Trophoblast cell (in vitro differentiated cells and primary cell): ENCODE measurements at regions not wholly inside any gene's neighbourhood (a gene's known extent, or its start where the extent isn't known, plus 50 kb on each side); places are given as distances from the start of the nearest gene placed in this dataset.

Experiments
- DNase-seq, 2 donors: peaks; one replicate each; pipeline ENCODE4 v3.0.0-alpha.2; 2016
- H2AFZ ChIP-seq: 2 replicates; pipeline ENCODE4 v1.6.1; 2013; ENCODE audit warnings: low read length, moderate library complexity, mild to moderate bottlenecking; ENCODE audit not compliant: insufficient read depth, poor library complexity
- H2AK5ac ChIP-seq: 2 replicates; pipeline ENCODE4 v1.6.1; 2013; ENCODE audit warnings: mild to moderate bottlenecking, low read length
- H2BK120ac ChIP-seq: 2 replicates; pipeline ENCODE4 v1.6.1; 2013; ENCODE audit warnings: low read length, mild to moderate bottlenecking, moderate library complexity; ENCODE audit not compliant: insufficient read depth, poor library complexity
- H2BK12ac ChIP-seq: 2 replicates; pipeline ENCODE4 v1.6.1; 2013; ENCODE audit warnings: mild to moderate bottlenecking, low read length, moderate library complexity
- H2BK5ac ChIP-seq: 2 replicates; pipeline ENCODE4 v1.6.1; 2013; ENCODE audit warnings: low read length, low read depth, moderate library complexity, mild to moderate bottlenecking; ENCODE audit not compliant: poor library complexity
- H3K14ac ChIP-seq: 2 replicates; pipeline ENCODE4 v1.6.1; 2013; ENCODE audit warnings: mild to moderate bottlenecking, low read length
- H3K18ac ChIP-seq: 2 replicates; pipeline ENCODE4 v1.6.1; 2013; ENCODE audit warnings: mild to moderate bottlenecking, low read length
- H3K23ac ChIP-seq: 2 replicates; pipeline ENCODE4 v1.6.1; 2013; ENCODE audit warnings: low read length
- H3K27ac ChIP-seq: 2 replicates; pipeline ENCODE4 v1.5.1; 2013; ENCODE audit warnings: low read depth, mild to moderate bottlenecking, inconsistent platforms, low read length, moderate library complexity
- H3K27me3 ChIP-seq: 2 replicates; pipeline ENCODE4 v1.6.1; 2013; ENCODE audit warnings: inconsistent platforms, mild to moderate bottlenecking, low read length, moderate library complexity; ENCODE audit not compliant: insufficient read depth
- H3K36me3 ChIP-seq, 2 experiments: 1 replicate in 1 of 2; 2 replicates in 1 of 2; pipeline ENCODE4 v1.6.1; 2013; ENCODE audit warnings: low read length in 2 of 2, mild to moderate bottlenecking in 2 of 2, moderate library complexity in 1 of 2; ENCODE audit not compliant: insufficient read depth in 2 of 2, control insufficient read depth in 1 of 2
- H3K4ac ChIP-seq: 2 replicates; pipeline ENCODE4 v1.6.1; 2013; ENCODE audit warnings: low read depth, mild to moderate bottlenecking, low read length, moderate library complexity
- H3K4me1 ChIP-seq, 2 experiments: 1 replicate in 1 of 2; 2 replicates in 1 of 2; pipeline ENCODE4 v1.6.1; 2013; ENCODE audit warnings: low read length in 2 of 2, mild to moderate bottlenecking in 2 of 2, moderate library complexity in 1 of 2; ENCODE audit not compliant: insufficient read depth in 2 of 2, control insufficient read depth in 1 of 2
- H3K4me2 ChIP-seq: 2 replicates; pipeline ENCODE4 v1.6.1; 2013; ENCODE audit warnings: inconsistent platforms, mild to moderate bottlenecking, low read length, moderate library complexity
- H3K4me3 ChIP-seq: 2 replicates; pipeline ENCODE4 v1.5.1; 2013; ENCODE audit warnings: mild to moderate bottlenecking, low read depth, low read length, inconsistent platforms
- H3K79me1 ChIP-seq: one replicate; pipeline ENCODE4 v1.6.1; 2013; ENCODE audit warnings: low read length
- H3K79me2 ChIP-seq: 2 replicates; pipeline ENCODE4 v1.6.1; 2013; ENCODE audit warnings: low read length, mild to moderate bottlenecking; ENCODE audit not compliant: control insufficient read depth, insufficient read depth, poor library complexity
- H3K9ac ChIP-seq: 2 replicates; pipeline ENCODE4 v1.6.1; 2013; ENCODE audit warnings: mild to moderate bottlenecking, low read length
- H3K9me3 ChIP-seq: 2 replicates; pipeline ENCODE4 v1.6.1; 2013; ENCODE audit warnings: low read depth, mild to moderate bottlenecking, control low read depth, inconsistent platforms, low read length; ENCODE audit not compliant: insufficient read depth
- H4K12ac ChIP-seq: 2 replicates; pipeline ENCODE4 v1.6.1; 2013; ENCODE audit warnings: low read depth, mild to moderate bottlenecking, low read length, moderate library complexity
- H4K8ac ChIP-seq: 2 replicates; pipeline ENCODE4 v1.6.1; 2013; ENCODE audit warnings: low read depth, mild to moderate bottlenecking, low read length, moderate library complexity
- H4K91ac ChIP-seq: one replicate; pipeline ENCODE4 v1.6.1; 2013; ENCODE audit warnings: low read depth, mild to moderate bottlenecking, low read length, moderate library complexity
- WGBS: extraction: QIAGEN DNeasy Blood & Tissue Kit; methylation state at CpG from one replicate; pipeline ENCODE4 v1.1.7; 2013; ENCODE audit warnings: missing lambda C conversion rate; ENCODE audit not compliant: insufficient read length, insufficient coverage; ENCODE audit errors: extremely low coverage; 5-methylcytosine and 5-hydroxymethylcytosine counted together

DNA sequence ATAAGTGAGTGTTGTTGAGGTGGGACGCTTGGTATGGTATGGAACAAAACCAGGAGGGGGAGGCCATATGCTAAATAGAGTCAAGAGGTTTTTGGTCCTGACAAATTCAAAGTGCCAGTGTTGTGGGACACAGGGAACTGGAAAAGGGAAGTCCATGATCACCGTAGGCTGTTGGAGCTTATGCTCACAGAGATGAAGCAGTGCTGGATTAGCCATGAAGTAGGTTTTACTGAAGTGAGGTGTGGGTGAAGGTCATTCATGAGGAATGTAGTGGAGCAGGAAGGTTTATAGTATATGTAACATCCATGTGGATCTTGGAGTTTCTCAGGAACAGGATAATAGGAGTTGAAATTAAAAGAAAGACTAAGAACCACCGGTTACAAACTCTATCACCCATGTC is 256.1 kb upstream of the PITX2 start:
- H4K8ac ChIP-seq: no peak overlapping the region
- H2BK120ac ChIP-seq: no peak overlapping the region
- no peak overlapping the region for H3K23ac ChIP-seq
- no peak overlapping the region for H2BK12ac ChIP-seq
- H3K27me3 ChIP-seq: no peaks in the 10 kb centered on the region
- peak; percentile 0 to 49 for DNase-seq
- H4K12ac ChIP-seq: no peak overlapping the region
- no peak overlapping the region for H3K14ac ChIP-seq
- no peak overlapping the region for H2AFZ ChIP-seq
- no peak overlapping the region for H2BK5ac ChIP-seq
- H2AK5ac ChIP-seq: no peak overlapping the region
- H4K91ac ChIP-seq: no peak overlapping the region
- no peak overlapping the region for H3K9ac ChIP-seq
- no peaks in the 10 kb centered on the region for H3K79me2 ChIP-seq
- no peak overlapping the region for H3K18ac ChIP-seq
- no CpG with 5 or more reads among the region's 3 CpGs for WGBS
- no peak overlapping the region for H3K4me2 ChIP-seq
- no peaks in the 10 kb centered on the region for H3K9me3 ChIP-seq
- no peak overlapping the region for H3K4ac ChIP-seq
- no peak overlapping the region for H3K4me3 ChIP-seq
- no peak overlapping the region for H3K27ac ChIP-seq
- H3K4me1 ChIP-seq: no peaks in the 10 kb centered on the region
- H3K79me1 ChIP-seq: no peaks in the 10 kb centered on the region
- H3K36me3 ChIP-seq: no peaks in the 10 kb centered on the region

DNA sequence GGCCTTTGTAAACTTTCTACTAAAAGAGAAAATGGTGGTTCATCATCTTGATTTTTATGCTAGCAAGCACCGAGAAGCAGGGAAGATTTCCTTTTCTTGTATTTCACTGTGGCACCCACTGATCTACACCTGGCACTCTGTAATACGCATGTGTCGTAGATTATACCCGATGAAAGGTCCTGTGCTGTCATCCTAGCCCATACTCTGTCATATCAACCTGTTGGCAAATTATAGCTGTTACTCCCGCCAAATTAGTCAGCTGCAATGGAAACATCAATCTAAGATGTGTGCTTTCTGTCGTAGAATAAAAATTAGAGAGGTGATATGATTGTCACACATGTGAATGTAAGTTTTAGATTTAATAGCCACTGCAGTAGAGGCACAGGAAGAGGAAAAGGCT is 263.4 kb upstream of the PITX2 start:
- H2AK5ac ChIP-seq: no peak overlapping the region
- no CpG with 5 or more reads among the region's 6 CpGs for WGBS
- H3K4ac ChIP-seq: no peak overlapping the region
- no peaks in the 10 kb centered on the region for H3K9me3 ChIP-seq
- no peaks in the 10 kb centered on the region for H3K27me3 ChIP-seq
- H4K91ac ChIP-seq: no peak overlapping the region
- no peaks in the 10 kb centered on the region for H3K79me2 ChIP-seq
- no peak overlapping the region for H2BK120ac ChIP-seq
- no peaks in the 10 kb centered on the region for H3K4me1 ChIP-seq
- no peak overlapping the region for H3K27ac ChIP-seq
- no peak for DNase-seq
- no peak overlapping the region for H2BK12ac ChIP-seq
- no peak overlapping the region for H3K4me2 ChIP-seq
- no peak overlapping the region for H4K8ac ChIP-seq
- H3K18ac ChIP-seq: no peak overlapping the region
- H3K9ac ChIP-seq: no peak overlapping the region
- no peak overlapping the region for H3K4me3 ChIP-seq
- no peak overlapping the region for H4K12ac ChIP-seq
- H3K23ac ChIP-seq: no peak overlapping the region
- H2BK5ac ChIP-seq: no peak overlapping the region
- H3K36me3 ChIP-seq: no peaks in the 10 kb centered on the region
- H3K79me1 ChIP-seq: no peaks in the 10 kb centered on the region
- no peak overlapping the region for H2AFZ ChIP-seq
- no peak overlapping the region for H3K14ac ChIP-seq

DNA sequence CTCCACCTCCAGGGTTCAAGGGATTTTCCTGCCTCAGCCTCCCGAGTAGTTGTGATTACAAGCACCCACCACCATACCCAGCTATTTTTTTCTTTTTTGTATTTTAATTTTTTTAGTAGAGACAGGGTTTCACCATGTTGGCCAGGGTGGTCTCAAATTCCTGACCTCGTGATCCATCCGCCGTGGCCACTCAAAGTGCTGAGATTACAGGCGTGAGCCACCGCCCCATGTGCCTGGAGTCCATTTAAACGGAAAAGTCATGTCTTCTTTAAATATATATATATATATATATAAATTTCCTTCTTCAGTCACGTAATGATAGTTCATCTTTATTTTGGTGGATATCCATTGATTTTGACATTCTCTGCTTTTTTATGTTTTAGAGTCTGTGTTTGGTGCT is 264.0 kb upstream of the PITX2 start:
- no peak overlapping the region for H3K18ac ChIP-seq
- H3K79me2 ChIP-seq: no peaks in the 10 kb centered on the region
- no peaks in the 10 kb centered on the region for H3K4me1 ChIP-seq
- no peak overlapping the region for H3K4me2 ChIP-seq
- no peak overlapping the region for H4K12ac ChIP-seq
- H3K9ac ChIP-seq: no peak overlapping the region
- DNase-seq: no peak
- H3K27me3 ChIP-seq: no peaks in the 10 kb centered on the region
- no peak overlapping the region for H4K91ac ChIP-seq
- H3K9me3 ChIP-seq: no peaks in the 10 kb centered on the region
- H2BK12ac ChIP-seq: no peak overlapping the region
- H3K79me1 ChIP-seq: no peaks in the 10 kb centered on the region
- no peak overlapping the region for H2BK5ac ChIP-seq
- H2BK120ac ChIP-seq: no peak overlapping the region
- H3K4me3 ChIP-seq: no peak overlapping the region
- H4K8ac ChIP-seq: no peak overlapping the region
- no peak overlapping the region for H3K27ac ChIP-seq
- no peaks in the 10 kb centered on the region for H3K36me3 ChIP-seq
- no peak overlapping the region for H2AFZ ChIP-seq
- H3K14ac ChIP-seq: no peak overlapping the region
- no peak overlapping the region for H3K23ac ChIP-seq
- H2AK5ac ChIP-seq: no peak overlapping the region
- WGBS: no CpG with 5 or more reads among the region's 8 CpGs
- no peak overlapping the region for H3K4ac ChIP-seq

DNA sequence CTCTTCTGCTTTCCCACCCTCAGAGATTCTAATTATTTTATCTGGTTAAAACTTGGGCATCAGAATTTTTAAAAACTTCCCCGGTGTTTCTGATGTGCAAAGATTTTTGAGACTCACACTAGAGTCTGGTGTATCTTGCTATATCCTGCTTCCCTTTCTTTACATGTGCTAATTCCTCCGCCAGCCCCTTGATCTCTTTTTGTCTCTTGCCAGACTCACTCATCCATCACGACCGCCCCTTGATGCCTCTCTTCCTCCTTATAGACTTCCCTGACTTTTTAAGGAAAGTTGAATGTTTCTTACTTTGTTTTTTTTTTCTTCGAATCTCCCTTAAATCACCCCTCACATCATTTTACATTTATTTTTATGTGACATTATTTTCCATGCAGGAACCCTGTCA is 274.9 kb upstream of the PITX2 start:
- H3K4ac ChIP-seq: no peak overlapping the region
- no peaks in the 10 kb centered on the region for H3K27me3 ChIP-seq
- no peaks in the 10 kb centered on the region for H3K36me3 ChIP-seq
- H3K4me2 ChIP-seq: no peak overlapping the region
- H2BK120ac ChIP-seq: no peak overlapping the region
- H4K91ac ChIP-seq: no peak overlapping the region
- DNase-seq: no peak
- H2BK12ac ChIP-seq: no peak overlapping the region
- H3K23ac ChIP-seq: no peak overlapping the region
- H3K14ac ChIP-seq: no peak overlapping the region
- no peaks in the 10 kb centered on the region for H3K79me1 ChIP-seq
- no peak overlapping the region for H3K27ac ChIP-seq
- H2BK5ac ChIP-seq: no peak overlapping the region
- H3K9me3 ChIP-seq: no peaks in the 10 kb centered on the region
- H2AFZ ChIP-seq: no peak overlapping the region
- WGBS: 100% methylated on average over 1 of the region's 5 CpGs
- no peaks in the 10 kb centered on the region for H3K79me2 ChIP-seq
- H3K9ac ChIP-seq: no peak overlapping the region
- H2AK5ac ChIP-seq: no peak overlapping the region
- no peak overlapping the region for H4K12ac ChIP-seq
- no peak overlapping the region for H3K4me3 ChIP-seq
- H4K8ac ChIP-seq: no peak overlapping the region
- no peaks in the 10 kb centered on the region for H3K4me1 ChIP-seq
- no peak overlapping the region for H3K18ac ChIP-seq
